ENCODE measurements at regions not wholly inside any gene's neighbourhood (a gene's known extent, or its start where the extent isn't known, plus 50 kb on each side); places are given as distances from the start of the nearest gene placed in this dataset.

GRCh38 chr16:66083171-66083570 lies 283.3 kb upstream of the CDH5 start:
- no peak for TF ChIP-seq ZNF274 (CRISPR knock-in tag; IDR thresholded peaks at IDR 0.05)
- TF ChIP-seq ZFAT (CRISPR knock-in tag; conservative IDR thresholded peaks at IDR 0.05): no peak
- TF ChIP-seq POLR2A (IDR thresholded peaks at IDR 0.05; ENCODE audit: insufficient read depth in 1 of 2, low read depth in 2 of 2, low read length in 2 of 2): no peak
- TF ChIP-seq CTCF (CRISPR knock-in tag; IDR thresholded peaks at IDR 0.05): no peak
- no peak for TF ChIP-seq HMG20A (CRISPR knock-in tag; IDR thresholded peaks at IDR 0.05; ENCODE audit: borderline replicate concordance)
- TF ChIP-seq ZNF296 (CRISPR knock-in tag; conservative IDR thresholded peaks at IDR 0.05): no peak
- TF ChIP-seq NR2C2 (CRISPR knock-in tag; IDR thresholded peaks at IDR 0.05; ENCODE audit: borderline replicate concordance): no peak
- no peak for TF ChIP-seq YY1 (IDR thresholded peaks at IDR 0.05; ENCODE audit: insufficient read depth, insufficient replicate concordance, low read depth, low read length)
- no peak for TF ChIP-seq ATF7 (IDR thresholded peaks at IDR 0.05)
- no peak for TF ChIP-seq ATF7 (CRISPR knock-in tag; IDR thresholded peaks at IDR 0.05)
- TF ChIP-seq NR2F1 (CRISPR knock-in tag; IDR thresholded peaks at IDR 0.05): no peak
- no peak for TF ChIP-seq ZHX1 (CRISPR knock-in tag; IDR thresholded peaks at IDR 0.05; ENCODE audit: low read depth)
- TF ChIP-seq ZBTB40 (IDR thresholded peaks at IDR 0.05): no peak
- no peak for TF ChIP-seq ZBTB40 (CRISPR knock-in tag; IDR thresholded peaks at IDR 0.05)
- no peak for TF ChIP-seq ZNF772 (CRISPR knock-in tag; IDR thresholded peaks at IDR 0.05)
- TF ChIP-seq NR2F2 (IDR thresholded peaks at IDR 0.05; ENCODE audit: borderline replicate concordance, low read depth): no peak
